Fibroblast of mammary gland (primary cell): ENCODE measurements at regions not wholly inside any gene's neighbourhood (a gene's known extent, or its start where the extent isn't known, plus 50 kb on each side); places are given as distances from the start of the nearest gene placed in this dataset.
"Not testable (repeated sequence)": the region's sequence is repeated elsewhere in the genome, so short reads cannot be mapped to it uniquely, and the experiment has no call there.

Experiments
- DNase-seq: peaks from one replicate; pipeline ENCODE4 v3.0.0-alpha.2; 2010; ENCODE audit warnings: low read depth
- H3K4me3 ChIP-seq: 2 replicates; pipeline ENCODE4 v1.5.1; 2011; ENCODE audit warnings: low read depth, mild to moderate bottlenecking, low read length, moderate library complexity; ENCODE audit not compliant: control insufficient read depth
- TF ChIP-seq, protein P1 (sequence below): conservative IDR thresholded peaks from 2 replicates; pipeline ENCODE4 v1.5.1; 2011; ENCODE audit warnings: low read depth, low read length, inconsistent platforms; ENCODE audit not compliant: control insufficient read depth, insufficient read depth

DNA sequence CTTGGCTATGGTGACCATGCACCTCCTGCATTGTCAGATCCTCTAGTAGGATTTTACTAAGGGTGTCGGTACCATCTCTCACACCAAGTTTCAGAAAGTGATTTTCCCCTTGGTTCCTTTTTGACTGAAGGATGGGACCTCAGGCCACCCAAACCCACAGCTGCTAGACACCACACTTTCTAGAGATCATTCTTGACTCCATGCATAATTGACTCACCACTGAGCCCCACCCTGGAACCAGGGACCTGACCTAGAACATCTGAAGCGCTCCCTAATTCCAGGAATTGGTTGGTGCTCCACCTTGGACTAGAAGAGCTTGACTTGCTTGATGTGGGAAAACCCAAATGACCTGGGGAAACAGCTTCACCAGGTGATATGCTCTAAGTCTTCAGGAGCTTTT is 206.8 kb upstream of the EGLN3 start:
- TF ChIP-seq, protein P1, sequence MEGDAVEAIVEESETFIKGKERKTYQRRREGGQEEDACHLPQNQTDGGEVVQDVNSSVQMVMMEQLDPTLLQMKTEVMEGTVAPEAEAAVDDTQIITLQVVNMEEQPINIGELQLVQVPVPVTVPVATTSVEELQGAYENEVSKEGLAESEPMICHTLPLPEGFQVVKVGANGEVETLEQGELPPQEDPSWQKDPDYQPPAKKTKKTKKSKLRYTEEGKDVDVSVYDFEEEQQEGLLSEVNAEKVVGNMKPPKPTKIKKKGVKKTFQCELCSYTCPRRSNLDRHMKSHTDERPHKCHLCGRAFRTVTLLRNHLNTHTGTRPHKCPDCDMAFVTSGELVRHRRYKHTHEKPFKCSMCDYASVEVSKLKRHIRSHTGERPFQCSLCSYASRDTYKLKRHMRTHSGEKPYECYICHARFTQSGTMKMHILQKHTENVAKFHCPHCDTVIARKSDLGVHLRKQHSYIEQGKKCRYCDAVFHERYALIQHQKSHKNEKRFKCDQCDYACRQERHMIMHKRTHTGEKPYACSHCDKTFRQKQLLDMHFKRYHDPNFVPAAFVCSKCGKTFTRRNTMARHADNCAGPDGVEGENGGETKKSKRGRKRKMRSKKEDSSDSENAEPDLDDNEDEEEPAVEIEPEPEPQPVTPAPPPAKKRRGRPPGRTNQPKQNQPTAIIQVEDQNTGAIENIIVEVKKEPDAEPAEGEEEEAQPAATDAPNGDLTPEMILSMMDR: no peak
- no peak for DNase-seq
- H3K4me3 ChIP-seq: no peak overlapping the region

- peak; percentile 83 for DNase-seq
- TF ChIP-seq, protein P1: no peak
Observed at GRCh38 chr14:34147461-34147860, 196.6 kb upstream of the EGLN3 start.

GRCh38 chr14:34140127-34140526 is 189.3 kb upstream of the EGLN3 start:
- not testable (repeated sequence) for DNase-seq

More at GRCh38 chr14:34147461-34147860, 196.6 kb upstream of the EGLN3 start:
- H3K4me3 ChIP-seq: no peak overlapping the region

GRCh38 chr14:34139160-34140121 is 188.6 kb upstream of the EGLN3 start:
- H3K4me3 ChIP-seq: not testable (repeated sequence)
- peak; percentile 67 for DNase-seq
- TF ChIP-seq, protein P1: peak; percentile 5

More at GRCh38 chr14:34140127-34140526, 189.3 kb upstream of the EGLN3 start:
- not testable (repeated sequence) for H3K4me3 ChIP-seq

DNA sequence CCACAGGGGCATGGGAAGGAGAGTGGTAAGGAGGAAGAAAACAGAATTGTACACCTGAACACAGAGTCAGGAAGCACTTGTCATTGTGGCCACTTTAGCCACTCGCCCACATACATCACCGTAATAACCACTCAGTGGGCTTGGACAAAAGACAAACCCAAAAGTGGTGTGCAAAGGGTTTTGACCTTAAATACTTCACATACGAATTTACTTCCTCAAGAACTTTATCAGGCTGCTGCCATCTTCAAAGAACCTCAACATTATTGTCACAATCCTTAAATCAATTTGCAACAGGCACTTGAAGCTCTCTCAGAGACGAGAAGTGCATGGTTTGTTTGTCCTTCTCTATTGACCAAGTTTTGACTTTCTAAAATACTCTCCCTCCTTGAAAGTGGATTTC is 187.3 kb upstream of the EGLN3 start:
- H3K4me3 ChIP-seq: no peak overlapping the region
- TF ChIP-seq, protein P1: no peak
- DNase-seq: no peak

DNA sequence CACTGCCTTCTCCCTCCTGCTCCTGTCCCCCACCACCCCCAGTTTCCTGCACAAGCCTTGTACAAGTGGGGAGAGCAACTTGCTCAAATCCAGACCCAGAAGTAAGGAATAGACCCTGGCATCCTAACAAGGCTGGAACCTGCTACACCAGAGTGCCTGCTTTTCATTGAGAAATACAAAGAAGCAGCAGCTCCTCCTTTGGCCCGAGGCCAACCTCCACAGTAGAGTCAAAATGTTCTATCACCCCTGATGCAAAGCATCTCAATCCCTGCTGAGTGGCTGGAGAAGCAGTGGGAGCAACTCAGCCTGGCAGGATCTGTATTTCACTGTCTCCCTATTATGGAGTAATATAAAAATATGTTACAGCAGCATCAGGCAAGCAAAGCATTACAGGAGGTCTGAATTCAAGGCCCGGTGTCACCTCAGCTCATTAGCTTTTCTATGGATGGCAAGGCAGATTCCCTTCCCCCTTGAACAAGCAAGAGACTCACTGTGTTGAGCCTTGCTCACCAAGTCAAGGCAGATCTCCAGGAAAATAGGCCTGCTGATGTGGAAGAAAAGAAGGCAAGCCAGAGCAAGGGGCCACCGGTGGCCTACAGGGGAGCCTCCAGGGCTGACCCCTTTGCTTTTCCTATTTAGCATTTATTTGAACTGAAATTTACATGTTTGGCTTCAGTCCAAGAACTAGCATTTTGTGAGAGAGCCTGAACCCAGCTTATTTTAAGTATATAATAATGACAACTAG is 186.3 kb upstream of the EGLN3 start:
- TF ChIP-seq, protein P1: no peak

DNA sequence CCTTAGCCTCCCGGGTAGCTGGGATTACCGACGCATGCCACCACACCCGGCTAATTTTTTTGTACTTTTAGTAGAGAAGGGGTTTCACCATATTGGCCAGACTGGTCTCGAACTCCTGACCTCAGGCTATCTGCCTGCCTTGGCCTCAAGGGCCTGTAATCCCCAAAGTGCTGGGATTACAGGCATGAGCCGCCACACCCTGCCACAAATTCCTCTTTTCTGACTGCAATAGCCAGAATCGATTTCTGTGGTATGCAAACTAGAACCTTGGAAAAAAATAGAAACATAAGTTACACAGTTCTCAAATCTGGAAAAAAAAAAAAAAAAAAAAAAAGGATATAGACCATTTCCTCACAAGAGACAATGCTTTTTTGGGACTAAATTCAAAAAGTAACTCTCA is 184.6 kb upstream of the EGLN3 start:
- no peak overlapping the region for H3K4me3 ChIP-seq
- DNase-seq: no peak
- TF ChIP-seq, protein P1: no peak

More for the DNA sequence above, 186.3 kb upstream of the EGLN3 start:
- no peak overlapping the region for H3K4me3 ChIP-seq
- DNase-seq: no peak
